A549 (cell line): ENCODE measurements at regions not wholly inside any gene's neighbourhood (a gene's known extent, or its start where the extent isn't known, plus 50 kb on each side); places are given as distances from the start of the nearest gene placed in this dataset.

ENCODE experiments used
- ATAC-seq, 2 experiments: fragments of 200-7000 bp in 1 of 2; fragments of >200 bp in 1 of 2; cut with Nextera tagmentation in 1 of 2; cut with Tn5 transposase in 1 of 2; 3 replicates each; pipeline versions ENCODE4 v1.8.0 to v1.9.1; 2018 to 2020; ENCODE audit warnings: mild to moderate bottlenecking in 1 of 2, moderate library complexity in 1 of 2
- CTCF ChIA-PET: fragments of 300-600 bp; sonication (Branson Sonifier 250); formaldehyde crosslinking; extraction: SDS; loops from one replicate; lab custom pipeline; 2021; ENCODE audit warnings: antibody characterized with exemption, inconsistent platforms; lab: Yijun Ruan, JAX
- POLR2A ChIA-PET: fragments of 350-600 bp; formaldehyde crosslinking; extraction: SDS; loops from one replicate; lab custom pipeline; 2021; ENCODE audit warnings: antibody characterized with exemption, inconsistent platforms; lab: Yijun Ruan, JAX
- DNase-seq, 2 experiments: peaks; one replicate each; pipeline versions ENCODE4 v3.0.0 to v3.0.0-alpha.2; 2011 to 2016; ENCODE audit warnings: low read depth in 1 of 2, low spot score in 1 of 2
- FAIRE-seq: peaks from 2 replicates; lab custom pipeline; 2011; peaks lifted over from hg19 to GRCh38; lab: Jason Lieb, UNC
- H3K27ac ChIP-seq, 2 experiments: fragments of >200 bp; sonication (Bioruptor Twin); formaldehyde crosslinking; 3 replicates each; pipeline ENCODE4 v1.5.1; 2016 to 2017
- H3K4me1 ChIP-seq: fragments of >200 bp; sonication (Bioruptor Twin); formaldehyde crosslinking; 3 replicates; pipeline ENCODE4 v1.6.1; 2016
- H3K4me2 ChIP-seq: fragments of >200 bp; sonication (Bioruptor Twin); formaldehyde crosslinking; 3 replicates; pipeline ENCODE4 v1.6.1; 2016
- H3K4me3 ChIP-seq: fragments of >200 bp; sonication (Bioruptor Twin); formaldehyde crosslinking; 3 replicates; pipeline ENCODE4 v1.5.1; 2016
- H3K9me3 ChIP-seq: fragments of >200 bp; sonication (Bioruptor Twin); formaldehyde crosslinking; 3 replicates; pipeline ENCODE4 v1.6.1; 2016
- BCL3 ChIP-seq: fragments of >200 bp; sonication (Bioruptor Twin); formaldehyde crosslinking; IDR thresholded peaks from 3 replicates; pipeline ENCODE4 v1.6.1; 2016
- BHLHE40 ChIP-seq: IDR thresholded peaks from 2 replicates; pipeline ENCODE4 v1.6.1; 2012; ENCODE audit warnings: low read depth, low read length, inconsistent platforms
- CBX2 ChIP-seq: fragments of 200-600 bp; sonication (generic); IDR thresholded peaks from 2 replicates; pipeline ENCODE4 v1.6.1; 2016; ENCODE audit warnings: low read depth, mild to moderate bottlenecking, borderline replicate concordance
- ELK1 ChIP-seq: fragments of 150-350 bp; IDR thresholded peaks from 2 replicates; pipeline ENCODE4 v1.6.1; 2014; ENCODE audit warnings: low read depth, mild to moderate bottlenecking, low read length
- ESRRA ChIP-seq: fragments of 150-350 bp; IDR thresholded peaks from 2 replicates; pipeline ENCODE4 v1.6.1; 2014; ENCODE audit warnings: mild to moderate bottlenecking, low read length, borderline replicate concordance
- FOSB ChIP-seq: fragments of 250-450 bp; sonication (Bioruptor Pico); IDR thresholded peaks from 2 replicates; pipeline ENCODE4 v1.5.0; 2020; ENCODE audit warnings: mild to moderate bottlenecking, moderate library complexity
- FOXS1 ChIP-seq: fragments of 250-450 bp; sonication (Bioruptor Pico); IDR thresholded peaks from 2 replicates; pipeline ENCODE4 v1.5.0; 2020; ENCODE audit warnings: mild to moderate bottlenecking, moderate library complexity
- GATA3 ChIP-seq: IDR thresholded peaks from 2 replicates; pipeline ENCODE4 v1.6.1; 2012; ENCODE audit warnings: borderline replicate concordance
- HES2 ChIP-seq: fragments of >200 bp; sonication (Bioruptor Twin); formaldehyde crosslinking; IDR thresholded peaks from 2 replicates; pipeline ENCODE4 v1.6.1; 2016
- HEYL ChIP-seq: fragments of 250-450 bp; sonication (Bioruptor Pico); IDR thresholded peaks from 2 replicates; pipeline ENCODE4 v1.8.0; 2021; ENCODE audit warnings: mild to moderate bottlenecking, moderate library complexity
- HOXA7 ChIP-seq: fragments of 250-450 bp; sonication (Bioruptor Pico); IDR thresholded peaks from 2 replicates; pipeline ENCODE4 v1.5.0; 2020; ENCODE audit warnings: mild to moderate bottlenecking, moderate library complexity
- HOXB5 ChIP-seq: fragments of 250-450 bp; sonication (Bioruptor Pico); IDR thresholded peaks from 2 replicates; pipeline ENCODE4 v1.5.0; 2020; ENCODE audit warnings: mild to moderate bottlenecking, moderate library complexity
- JUN ChIP-seq, 2 experiments: fragments of >200 bp; sonication (Bioruptor Twin); formaldehyde crosslinking; IDR thresholded peaks; 2 replicates in 1 of 2; 3 replicates in 1 of 2; pipeline ENCODE4 v1.6.1; 2016 to 2017
- KDM1A ChIP-seq: fragments of 200-600 bp; sonication (generic); IDR thresholded peaks from 2 replicates; pipeline ENCODE4 v1.6.1; 2016; ENCODE audit warnings: low read depth, mild to moderate bottlenecking
- KDM5A ChIP-seq: fragments of 200-600 bp; sonication (generic); IDR thresholded peaks from 2 replicates; pipeline ENCODE4 v1.6.1; 2016; ENCODE audit warnings: antibody characterized with exemption, mild to moderate bottlenecking
- MAFK ChIP-seq: fragments of 450-650 bp; IDR thresholded peaks from 2 replicates; pipeline ENCODE4 v1.6.1; 2014; ENCODE audit not compliant: partially characterized antibody
- MAX ChIP-seq: IDR thresholded peaks from 2 replicates; pipeline ENCODE4 v1.6.1; 2012
- MAZ ChIP-seq: fragments of 150-350 bp; IDR thresholded peaks from 2 replicates; pipeline ENCODE4 v1.6.1; 2014; ENCODE audit warnings: antibody characterized with exemption, low read depth, low read length, borderline replicate concordance
- MYC ChIP-seq: IDR thresholded peaks from 2 replicates; pipeline ENCODE4 v1.6.1; 2012; ENCODE audit warnings: mild to moderate bottlenecking, inconsistent platforms, low read length, improper control_type of control experiment, borderline replicate concordance
- NFE2L2 ChIP-seq: fragments of 150-350 bp; conservative IDR thresholded peaks from 2 replicates; pipeline ENCODE4 v1.6.1; 2014; ENCODE audit warnings: low read length
- PBX3 ChIP-seq: IDR thresholded peaks from 2 replicates; pipeline ENCODE4 v1.6.1; 2012
- PHF8 ChIP-seq: fragments of 200-600 bp; sonication (generic); IDR thresholded peaks from 2 replicates; pipeline ENCODE4 v1.6.1; 2016; ENCODE audit warnings: low read depth, mild to moderate bottlenecking, antibody characterized with exemption, moderate library complexity, borderline replicate concordance
- POLR2A ChIP-seq: IDR thresholded peaks from 2 replicates; pipeline ENCODE4 v1.6.1; 2012; ENCODE audit warnings: mild to moderate bottlenecking, low read length
- POLR2AphosphoS2 ChIP-seq: conservative IDR thresholded peaks from 2 replicates; pipeline ENCODE4 v1.6.1; 2012; ENCODE audit warnings: low read length, improper control_type of control experiment, inconsistent platforms
- RFX5 ChIP-seq: fragments of 450-650 bp; IDR thresholded peaks from 2 replicates; pipeline ENCODE4 v1.7.1; 2014; ENCODE audit warnings: antibody characterized with exemption, mild to moderate bottlenecking, moderate library complexity
- RNF2 ChIP-seq: fragments of 200-600 bp; sonication (generic); IDR thresholded peaks from 2 replicates; pipeline ENCODE4 v1.6.1; 2016; ENCODE audit warnings: low read depth, mild to moderate bottlenecking, antibody characterized with exemption, moderate library complexity, borderline replicate concordance
- TFCP2L1 ChIP-seq: fragments of 250-450 bp; sonication (Bioruptor Pico); IDR thresholded peaks from 2 replicates; pipeline ENCODE4 v1.5.0; 2021; ENCODE audit warnings: mild to moderate bottlenecking
- ZFP36 ChIP-seq: fragments of 450-650 bp; IDR thresholded peaks from 2 replicates; pipeline ENCODE4 v1.6.1; 2014; ENCODE audit warnings: borderline replicate concordance; ENCODE audit not compliant: partially characterized antibody
- ZNF302 ChIP-seq: fragments of 250-450 bp; sonication (Bioruptor Pico); IDR thresholded peaks from 2 replicates; pipeline ENCODE4 v1.9.0; 2021; ENCODE audit warnings: inconsistent platforms, mild to moderate bottlenecking, moderate library complexity
- WGBS: methylation state at CpG from one replicate; pipeline ENCODE4 v1.1.6; 2017; ENCODE audit errors: missing lambda C conversion rate; 5-methylcytosine and 5-hydroxymethylcytosine counted together
- TF ChIP-seq, protein P1 (sequence below): fragments of 200-600 bp; sonication (generic); IDR thresholded peaks from 2 replicates; pipeline ENCODE4 v1.6.1; 2016; ENCODE audit warnings: antibody characterized with exemption, mild to moderate bottlenecking, moderate library complexity

DNA sequence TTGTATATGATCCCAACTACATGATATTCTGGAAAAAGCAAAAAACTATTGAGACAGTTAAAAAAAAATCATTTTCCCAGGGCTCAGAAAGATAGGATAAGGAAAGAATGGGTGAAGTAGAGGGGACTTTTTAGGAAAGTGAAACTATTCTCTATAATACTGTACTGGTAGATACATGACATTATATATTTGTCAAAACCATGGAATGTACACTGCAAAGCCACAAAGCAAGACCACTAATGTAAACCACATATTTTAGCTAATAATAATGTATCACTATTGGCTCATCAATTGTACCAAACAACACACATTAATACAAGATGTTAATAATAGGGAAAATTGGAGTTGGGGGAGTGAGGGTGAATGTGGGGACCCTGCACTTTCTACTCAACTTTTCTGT lies 182.6 kb downstream of the EFNB2 start:
- no peak overlapping the region for H3K4me2 ChIP-seq
- no peak for FAIRE-seq
- no peaks in the 10 kb centered on the region for H3K4me1 ChIP-seq
- H3K4me3 ChIP-seq, result no peak overlapping the region
- POLR2A ChIA-PET, result no interaction called here
- no peak for ATAC-seq
- no peak for DNase-seq
- TF ChIP-seq RNF2 (no peak), RFX5 (no peak), HES2 (no peak), ESRRA (no peak), MAX (no peak), TFCP2L1 (no peak)
- H3K9me3 ChIP-seq, result no peaks in the 10 kb centered on the region
- CTCF ChIA-PET, result no interaction called here
- H3K27ac ChIP-seq, result no peak overlapping the region

DNA sequence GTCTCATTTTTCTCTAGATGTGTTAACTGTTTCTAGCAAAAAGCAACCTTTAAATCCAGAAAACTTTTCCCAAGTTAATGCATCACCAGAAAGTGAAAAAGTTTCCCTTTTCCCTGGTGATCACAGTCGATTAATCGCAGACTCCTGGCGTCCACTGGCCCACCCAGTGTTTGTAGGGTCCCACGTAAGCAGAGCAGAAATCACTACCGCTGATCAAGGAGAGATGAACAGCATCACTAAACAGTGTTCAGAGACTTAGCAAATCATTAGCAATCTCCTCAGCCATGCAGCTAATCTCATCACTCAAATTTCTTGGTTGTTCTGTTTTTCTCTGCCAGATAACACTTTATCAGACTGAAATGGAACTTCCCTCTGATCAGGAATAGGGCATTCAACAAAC lies 184.2 kb downstream of the EFNB2 start:
- Histone ChIP-seq H3K4me3 (no peak overlapping the region), H3K9me3 (no peaks in the 10 kb centered on the region), H3K4me2 (no peak overlapping the region), H3K27ac (no peak overlapping the region), H3K4me1 (no peaks in the 10 kb centered on the region)
- TF ChIP-seq ZFP36 (no peak), MYC (no peak), PBX3 (no peak), ELK1 (no peak), MAZ (no peak), FOSB (CRISPR knock-in tag) (no peak), JUN (IDR thresholded peaks at IDR 0.05) (no peak), HOXA7 (no peak), PHF8 (no peak), NFE2L2 (no peak), ZNF302 (no peak), KDM5A (no peak)
- ChIA-PET POLR2A (no interaction called here), CTCF (interaction anchor here (1.0 kb wide), 1 partner anchor 25 kb away, joined by 3 read pairs; no protein-coding TSS in a partner anchor)
- DNase-seq (no peak), ATAC-seq (no peak), FAIRE-seq (no peak)
- 60% methylated on average over 5 of the region's 5 CpGs for WGBS

- 78% methylated on average over 4 of the region's 4 CpGs for WGBS
- Histone ChIP-seq H3K4me2 (no peak overlapping the region), H3K4me3 (no peak overlapping the region), H3K27ac (no peak overlapping the region), H3K9me3 (no peaks in the 10 kb centered on the region), H3K4me1 (no peaks in the 10 kb centered on the region)
- no peak for DNase-seq
- POLR2A ChIA-PET, result no interaction called here
- no peak for FAIRE-seq
- no peak for TF ChIP-seq HOXB5 (CRISPR knock-in tag)
- no peak for TF ChIP-seq FOSB (CRISPR knock-in tag)
- TF ChIP-seq MAFK, result no peak
- no peak for TF ChIP-seq HEYL (CRISPR knock-in tag)
- TF ChIP-seq GATA3, result no peak
- no peak for TF ChIP-seq RNF2
- TF ChIP-seq KDM1A, result no peak
- TF ChIP-seq BHLHE40, result no peak
- TF ChIP-seq POLR2AphosphoS2, result no peak
- no peak for TF ChIP-seq POLR2A
- TF ChIP-seq CBX2, result no peak
- TF ChIP-seq, protein P1, sequence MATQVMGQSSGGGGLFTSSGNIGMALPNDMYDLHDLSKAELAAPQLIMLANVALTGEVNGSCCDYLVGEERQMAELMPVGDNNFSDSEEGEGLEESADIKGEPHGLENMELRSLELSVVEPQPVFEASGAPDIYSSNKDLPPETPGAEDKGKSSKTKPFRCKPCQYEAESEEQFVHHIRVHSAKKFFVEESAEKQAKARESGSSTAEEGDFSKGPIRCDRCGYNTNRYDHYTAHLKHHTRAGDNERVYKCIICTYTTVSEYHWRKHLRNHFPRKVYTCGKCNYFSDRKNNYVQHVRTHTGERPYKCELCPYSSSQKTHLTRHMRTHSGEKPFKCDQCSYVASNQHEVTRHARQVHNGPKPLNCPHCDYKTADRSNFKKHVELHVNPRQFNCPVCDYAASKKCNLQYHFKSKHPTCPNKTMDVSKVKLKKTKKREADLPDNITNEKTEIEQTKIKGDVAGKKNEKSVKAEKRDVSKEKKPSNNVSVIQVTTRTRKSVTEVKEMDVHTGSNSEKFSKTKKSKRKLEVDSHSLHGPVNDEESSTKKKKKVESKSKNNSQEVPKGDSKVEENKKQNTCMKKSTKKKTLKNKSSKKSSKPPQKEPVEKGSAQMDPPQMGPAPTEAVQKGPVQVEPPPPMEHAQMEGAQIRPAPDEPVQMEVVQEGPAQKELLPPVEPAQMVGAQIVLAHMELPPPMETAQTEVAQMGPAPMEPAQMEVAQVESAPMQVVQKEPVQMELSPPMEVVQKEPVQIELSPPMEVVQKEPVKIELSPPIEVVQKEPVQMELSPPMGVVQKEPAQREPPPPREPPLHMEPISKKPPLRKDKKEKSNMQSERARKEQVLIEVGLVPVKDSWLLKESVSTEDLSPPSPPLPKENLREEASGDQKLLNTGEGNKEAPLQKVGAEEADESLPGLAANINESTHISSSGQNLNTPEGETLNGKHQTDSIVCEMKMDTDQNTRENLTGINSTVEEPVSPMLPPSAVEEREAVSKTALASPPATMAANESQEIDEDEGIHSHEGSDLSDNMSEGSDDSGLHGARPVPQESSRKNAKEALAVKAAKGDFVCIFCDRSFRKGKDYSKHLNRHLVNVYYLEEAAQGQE, result no peak
- TF ChIP-seq MAZ, result no peak
- no peak for TF ChIP-seq BCL3
- no peak for TF ChIP-seq FOXS1 (CRISPR knock-in tag)
- TF ChIP-seq KDM5A, result no peak
- no peak for TF ChIP-seq PHF8
- no peak for ATAC-seq
- CTCF ChIA-PET, result no interaction called here
These were observed 185.3 kb downstream of the EFNB2 start for GRCh38 chr13:106350208-106350607.
